ENCODE measurements at regions not wholly inside any gene's neighbourhood (a gene's known extent, or its start where the extent isn't known, plus 50 kb on each side); places are given as distances from the start of the nearest gene placed in this dataset.

DNA sequence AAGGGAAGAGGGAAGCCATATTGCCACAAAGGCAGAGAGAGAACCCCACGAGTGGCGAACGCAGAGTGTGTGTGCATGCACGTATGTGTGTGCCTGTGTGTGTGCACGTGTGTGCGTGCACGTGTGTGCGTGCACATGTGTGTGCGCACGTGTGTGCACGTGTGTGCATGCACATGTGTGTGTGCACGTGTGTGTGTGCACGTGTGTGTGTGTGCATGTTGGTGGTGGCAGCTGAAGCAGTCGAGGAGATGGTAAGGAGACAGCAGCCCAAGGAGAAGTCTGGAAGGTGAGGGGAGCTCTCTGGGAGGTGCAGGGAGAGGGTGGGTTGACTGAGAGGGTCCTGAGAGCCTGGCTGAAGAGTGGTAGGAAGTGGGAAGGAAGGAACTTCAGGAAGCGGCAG is 94.1 kb upstream of the NECTIN1 start:
- DNase-seq (ENCODE audit: low spot score): no peak

DNA sequence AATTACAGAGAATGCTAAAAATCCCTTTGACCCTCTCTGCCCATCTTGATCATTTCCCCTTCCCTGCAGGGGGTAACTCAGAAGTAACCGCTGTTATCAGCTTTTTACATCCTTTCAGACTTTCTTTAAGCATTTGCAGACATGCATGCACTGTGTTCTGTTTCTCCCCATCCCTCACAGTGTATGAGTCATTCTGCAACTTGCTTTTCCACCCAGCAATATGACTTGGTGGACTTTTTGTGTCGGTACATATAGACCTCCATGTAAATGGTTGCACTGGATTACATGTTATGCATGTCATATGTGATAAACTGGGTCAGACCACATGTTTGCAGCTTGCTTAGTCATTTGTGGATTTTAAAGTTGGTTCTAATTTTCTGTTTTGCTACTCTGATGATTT is 87.7 kb upstream of the NECTIN1 start:
- no peak for DNase-seq (ENCODE audit: low spot score)

DNA sequence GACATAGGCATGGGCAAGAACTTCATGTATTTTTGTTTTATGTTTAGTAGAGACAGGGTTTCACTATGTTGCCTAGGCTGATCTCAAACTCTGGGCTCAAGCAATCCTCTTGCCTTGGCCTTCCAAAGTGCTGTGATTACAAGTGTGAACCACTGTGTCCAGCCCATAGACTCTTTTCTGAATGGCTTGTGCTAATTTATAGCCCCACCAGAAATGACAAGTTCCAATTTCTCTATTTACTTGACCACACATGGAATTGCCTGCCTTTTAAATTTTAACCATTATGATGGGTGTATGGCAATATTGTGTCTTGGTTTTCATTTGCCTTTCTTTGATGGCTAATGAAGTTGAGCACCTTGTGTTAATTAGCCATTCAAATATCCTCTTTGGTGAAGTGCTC is 85.8 kb upstream of the NECTIN1 start:
- no peak for DNase-seq (ENCODE audit: low spot score)

DNA sequence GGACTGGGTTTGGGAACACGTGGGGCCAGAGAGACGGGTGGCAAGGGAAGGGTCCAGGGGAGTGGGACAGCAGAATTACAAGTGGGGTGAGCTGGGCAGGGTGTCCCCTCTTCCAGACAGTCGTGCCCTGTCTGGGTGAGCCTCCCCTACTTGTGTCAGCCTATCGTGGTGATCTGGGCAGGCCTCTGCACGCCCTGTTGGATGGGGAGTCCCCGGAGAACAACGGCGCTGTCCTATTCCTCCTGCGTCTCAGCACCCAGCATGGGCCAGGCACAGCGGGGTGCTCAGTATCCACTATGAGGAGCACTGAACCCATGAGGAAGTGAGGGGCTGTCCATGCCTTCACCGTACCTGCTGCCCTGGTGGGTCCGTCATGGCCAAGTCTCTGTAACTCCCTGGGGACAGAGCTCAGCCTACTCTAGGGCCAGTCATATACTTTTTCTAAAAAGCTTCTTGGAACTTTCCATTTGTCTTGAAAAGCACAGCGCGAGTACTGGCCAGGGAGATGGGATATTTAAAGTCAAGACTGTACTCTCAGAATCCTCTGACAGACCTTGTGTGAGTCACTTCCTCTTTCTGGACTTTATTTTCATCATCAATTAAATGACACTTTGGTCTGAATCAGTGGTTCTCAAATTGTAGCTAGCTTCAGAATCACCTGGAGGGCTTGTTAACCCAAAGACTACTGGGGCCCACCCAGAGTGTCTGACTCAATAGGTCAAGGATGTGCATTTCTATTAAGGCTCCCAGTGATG is 81.7 kb upstream of the NECTIN1 start:
- DNase-seq (ENCODE audit: low spot score): no peak

DNA sequence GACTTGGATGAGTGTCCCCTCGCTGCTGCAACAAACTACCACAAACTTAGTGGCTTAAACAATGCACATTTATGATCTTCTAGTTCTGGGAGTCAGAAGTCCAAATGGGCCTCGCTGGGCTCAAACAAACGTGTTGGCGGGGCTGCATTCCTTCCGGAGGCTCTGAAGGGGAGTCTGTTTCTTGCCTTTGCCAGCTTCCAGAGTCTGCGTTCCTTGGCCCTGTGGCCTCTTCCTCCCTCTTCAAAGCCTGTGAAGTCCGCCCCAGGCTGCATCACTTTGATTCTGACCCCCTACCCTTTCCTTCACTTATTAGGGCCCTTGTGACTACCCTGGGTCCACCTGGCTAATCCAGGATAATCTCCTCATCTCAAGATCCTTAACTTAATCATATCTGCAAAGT is 80.3 kb upstream of the NECTIN1 start:
- no peak for DNase-seq (ENCODE audit: low spot score)

DNA sequence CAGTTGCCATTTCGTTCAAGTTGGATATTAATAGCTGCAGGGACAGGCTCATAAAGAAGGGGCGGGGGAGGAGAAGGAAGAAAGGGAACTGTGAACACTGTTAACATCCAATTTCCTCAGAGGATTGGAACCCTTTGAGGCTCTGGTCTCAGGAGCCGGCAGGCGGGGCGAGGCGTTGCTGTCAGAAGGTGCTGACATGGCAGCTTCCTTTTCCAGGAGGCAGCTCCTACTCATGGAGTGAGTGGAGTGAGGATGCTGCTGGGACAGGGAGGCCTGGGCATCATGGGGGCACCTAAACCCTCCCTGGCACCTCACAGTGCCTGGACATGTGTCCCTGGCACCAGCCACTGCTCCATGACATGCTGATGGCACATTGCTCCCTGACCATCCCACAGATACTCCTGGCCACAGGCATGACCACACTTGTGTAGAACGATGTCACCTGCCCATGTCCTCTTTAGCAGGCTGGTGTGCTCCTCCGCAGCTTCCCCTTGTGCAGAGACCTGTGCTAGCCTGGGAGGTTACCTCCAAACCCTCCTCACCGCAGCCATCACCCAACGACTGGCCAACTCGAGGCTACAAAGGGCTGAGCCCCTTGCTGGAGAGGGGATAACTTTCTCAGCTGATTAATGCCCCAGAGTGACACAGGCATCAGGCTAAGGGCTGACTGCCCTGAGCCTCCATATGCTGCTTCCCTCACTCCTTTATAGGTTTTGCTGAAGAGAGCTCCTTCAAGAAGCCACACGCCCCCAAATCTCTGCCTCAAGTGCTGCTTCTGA is 79.6 kb upstream of the NECTIN1 start:
- DNase-seq (ENCODE audit: low spot score): no peak

DNA sequence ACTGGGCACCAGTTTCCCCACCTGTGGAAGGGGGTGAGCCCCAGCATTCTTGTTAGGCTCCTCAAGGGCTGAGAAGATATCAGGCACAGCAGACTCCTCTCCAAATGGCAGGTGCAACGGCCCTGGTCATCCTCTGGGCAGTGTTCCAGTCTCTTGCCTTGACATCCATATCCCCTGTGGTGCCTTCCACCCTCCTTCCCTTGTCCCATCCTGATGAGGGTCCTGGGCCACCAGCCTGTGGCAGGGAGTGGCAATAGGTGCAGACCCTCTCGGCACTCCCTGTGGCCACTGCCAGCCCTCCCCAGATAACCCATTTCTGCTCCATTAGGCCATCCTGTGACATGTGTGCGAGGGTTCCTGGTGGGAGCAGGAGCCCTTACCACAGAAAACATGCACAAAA is 78.8 kb upstream of the NECTIN1 start:
- no peak for DNase-seq (ENCODE audit: low spot score)

DNA sequence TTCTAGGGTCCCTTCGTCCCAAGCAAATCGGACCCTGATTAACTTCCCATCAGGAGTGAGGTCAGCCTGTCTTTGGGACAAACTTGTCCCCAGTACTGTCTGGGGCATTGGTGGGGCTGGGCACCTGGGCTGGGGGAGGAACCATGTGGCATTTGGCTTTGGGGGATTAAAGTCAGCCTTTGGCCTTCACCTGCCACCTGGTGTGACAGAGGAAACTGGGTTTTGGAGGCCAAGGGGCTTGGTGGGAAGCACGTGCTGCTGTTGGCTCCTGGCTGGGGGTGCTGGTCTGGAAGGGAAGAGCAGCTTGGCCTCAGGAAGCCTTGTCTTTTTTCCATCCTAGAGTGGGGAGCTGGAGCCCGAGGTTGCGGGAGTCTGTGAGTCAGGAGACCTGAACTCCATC is 78.4 kb upstream of the NECTIN1 start:
- no peak for DNase-seq (ENCODE audit: low spot score)

DNA sequence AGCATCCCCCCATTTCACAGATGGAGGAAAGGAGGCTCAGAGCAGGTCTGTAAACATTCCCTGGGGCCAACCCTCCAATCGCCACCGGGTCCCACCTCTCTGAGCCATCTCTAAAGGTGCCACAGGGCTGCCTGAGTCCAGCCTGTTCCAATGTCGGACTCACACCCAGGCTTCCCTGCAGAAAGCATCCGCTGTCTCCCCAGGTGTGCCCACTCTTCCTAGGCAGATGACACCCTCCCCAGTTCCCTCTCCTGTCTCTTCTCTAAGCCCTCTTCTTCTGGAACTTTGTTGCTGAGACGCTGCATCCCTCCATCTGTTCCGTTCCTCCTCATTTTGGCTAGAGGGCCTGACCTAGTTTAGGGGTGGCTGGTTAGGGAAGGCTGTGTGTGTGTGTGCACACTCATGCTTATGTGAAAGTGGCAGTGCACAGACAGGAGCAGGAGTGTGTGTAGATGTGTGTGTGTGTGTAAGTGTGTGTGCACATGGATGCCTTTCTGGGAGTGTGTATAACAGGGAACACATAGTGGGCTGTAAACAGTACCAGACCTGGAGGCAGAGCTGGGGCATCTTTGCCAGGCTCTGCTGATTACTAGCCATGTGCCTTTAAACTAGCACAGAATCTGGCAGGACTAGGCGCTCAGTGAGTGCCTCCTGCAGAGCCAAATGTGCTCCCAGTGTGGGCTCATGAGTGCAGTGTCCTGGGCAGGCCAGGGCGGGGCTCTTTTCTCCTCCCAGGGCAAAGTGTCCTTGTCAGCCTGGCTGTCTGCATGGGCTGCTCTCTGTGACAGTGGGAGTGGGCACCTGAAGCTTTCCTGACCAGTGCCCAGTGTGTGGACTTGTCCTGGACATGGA is 77.3 kb upstream of the NECTIN1 start:
- no peak for DNase-seq (ENCODE audit: low spot score)

DNA sequence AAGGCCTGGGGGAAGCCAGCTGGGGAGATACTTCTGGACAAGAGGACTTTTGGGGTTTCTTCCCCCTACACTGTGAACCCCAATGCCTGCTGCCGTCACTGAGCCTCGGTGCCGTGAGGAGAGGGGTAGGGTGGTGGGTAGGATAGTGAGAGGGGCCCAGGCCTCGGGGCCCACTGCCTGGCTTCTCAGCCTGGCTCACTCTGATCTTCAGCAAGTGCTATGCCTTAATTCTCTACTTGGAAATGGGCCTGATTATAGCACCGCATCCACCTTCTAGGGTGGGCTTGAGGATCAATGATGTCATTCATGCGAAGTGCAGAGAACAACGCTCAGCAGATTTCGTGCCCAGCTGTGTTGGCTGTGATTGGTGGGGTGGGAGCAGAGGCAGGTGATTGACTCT is 76.7 kb upstream of the NECTIN1 start:
- no peak for DNase-seq (ENCODE audit: low spot score)

DNA sequence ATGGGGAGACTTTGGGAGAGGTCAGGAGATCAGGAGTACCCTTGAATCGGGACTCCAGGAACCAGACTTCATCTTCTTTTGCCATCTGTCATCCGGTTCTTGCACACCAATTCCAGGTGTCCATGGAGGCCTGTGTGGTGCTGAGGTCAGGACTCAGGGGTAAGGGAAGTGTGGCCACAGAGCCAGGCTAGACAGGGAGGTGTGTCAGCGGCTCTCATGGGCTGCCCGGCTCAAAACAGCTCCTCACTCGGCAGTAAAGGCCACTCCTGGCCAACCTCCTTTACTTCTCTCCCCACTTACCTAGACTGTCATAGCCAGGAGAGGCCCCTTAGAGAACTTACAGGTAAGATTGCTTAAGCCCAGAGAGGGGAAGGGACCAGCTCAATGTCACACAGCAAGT is 75.7 kb upstream of the NECTIN1 start:
- no peak for DNase-seq (ENCODE audit: low spot score)

DNA sequence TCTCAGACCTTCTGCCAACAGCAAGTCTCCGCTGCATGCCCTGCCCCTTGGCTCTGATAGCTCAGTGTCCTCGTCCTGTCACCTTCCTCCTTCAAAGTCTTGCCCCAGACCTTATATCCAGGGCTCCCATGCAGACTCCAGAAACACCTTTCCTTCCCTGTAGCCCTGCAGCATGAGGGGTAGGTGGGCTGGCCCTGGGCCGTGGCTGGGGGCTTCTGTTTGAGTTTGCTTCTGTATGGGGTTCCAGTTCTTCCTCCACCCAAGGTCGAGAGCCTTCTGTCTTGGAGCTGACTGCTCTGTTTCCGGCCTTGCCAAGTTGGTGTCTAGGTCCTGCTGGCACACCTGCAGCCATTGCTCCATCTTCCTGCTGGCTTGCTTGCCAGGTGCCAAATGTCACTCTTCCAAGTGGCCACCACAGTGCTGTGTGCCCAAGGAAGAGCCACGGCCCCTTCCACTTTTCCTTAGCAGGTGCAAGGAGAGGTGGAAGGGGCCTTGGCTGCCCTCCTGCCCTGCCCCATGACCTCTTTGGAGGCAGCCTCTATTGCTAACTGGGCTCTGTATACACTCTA is 74.8 kb upstream of the NECTIN1 start:
- DNase-seq (ENCODE audit: low spot score): no peak

DNA sequence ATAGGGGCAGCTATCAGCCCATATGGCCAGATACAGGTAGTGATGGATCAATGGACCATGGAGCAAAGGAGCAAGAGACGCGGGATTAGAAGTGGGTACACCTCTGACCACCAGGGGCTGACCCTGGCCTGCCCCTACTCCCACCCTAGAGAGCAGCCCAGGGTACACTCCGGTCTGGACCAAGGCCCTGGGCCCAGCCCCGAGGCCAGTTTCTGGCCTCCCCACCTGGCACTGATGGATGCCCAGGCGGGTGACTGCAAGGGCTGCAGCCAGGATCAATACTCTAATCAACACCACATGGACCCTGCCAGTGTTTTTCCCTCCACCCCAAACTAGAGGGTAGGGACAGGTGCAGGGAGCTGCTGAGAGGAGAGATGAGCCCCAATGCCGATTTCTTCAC is 74.1 kb upstream of the NECTIN1 start:
- no peak for DNase-seq (ENCODE audit: low spot score)

DNA sequence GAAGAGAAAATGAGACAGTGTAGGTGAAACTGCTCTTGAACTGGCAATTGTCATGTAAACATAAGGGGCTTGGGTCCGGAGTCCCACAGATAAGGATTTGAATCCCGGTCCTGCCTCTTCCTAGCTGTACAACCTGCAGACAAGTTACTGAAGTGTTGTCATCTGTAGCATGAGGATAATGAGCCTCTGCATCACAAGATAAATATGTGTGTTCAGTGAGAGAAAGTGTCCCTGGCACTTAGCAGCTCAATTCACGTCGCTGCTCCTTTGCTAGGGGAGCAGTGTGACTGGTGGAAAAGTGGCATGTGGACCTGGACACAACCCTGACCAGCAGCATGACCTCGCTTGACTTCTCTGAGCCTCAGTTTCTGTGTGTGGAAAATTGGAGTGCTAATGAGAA is 73.7 kb upstream of the NECTIN1 start:
- DNase-seq (ENCODE audit: low spot score): no peak

DNA sequence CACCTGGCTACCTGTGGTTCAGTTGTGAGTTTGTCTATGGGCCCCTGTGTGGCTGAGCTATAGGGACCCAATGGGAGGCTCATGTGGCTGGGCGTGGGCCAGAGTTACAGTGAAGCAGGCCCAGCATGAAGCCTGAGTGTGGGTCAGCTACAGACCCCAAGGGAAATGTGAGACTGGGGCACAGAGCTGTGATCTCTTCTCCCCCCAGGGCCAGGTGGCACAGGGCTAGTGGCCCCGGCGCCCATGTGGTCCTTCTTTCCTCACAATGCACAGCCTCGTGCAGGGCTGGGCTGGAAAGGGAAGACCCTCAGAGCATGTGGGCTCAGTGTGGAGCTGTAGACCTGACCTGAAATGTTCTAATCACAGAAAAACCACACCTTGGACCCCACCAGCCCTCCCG is 71.6 kb upstream of the NECTIN1 start:
- no peak for DNase-seq (ENCODE audit: low spot score)

DNA sequence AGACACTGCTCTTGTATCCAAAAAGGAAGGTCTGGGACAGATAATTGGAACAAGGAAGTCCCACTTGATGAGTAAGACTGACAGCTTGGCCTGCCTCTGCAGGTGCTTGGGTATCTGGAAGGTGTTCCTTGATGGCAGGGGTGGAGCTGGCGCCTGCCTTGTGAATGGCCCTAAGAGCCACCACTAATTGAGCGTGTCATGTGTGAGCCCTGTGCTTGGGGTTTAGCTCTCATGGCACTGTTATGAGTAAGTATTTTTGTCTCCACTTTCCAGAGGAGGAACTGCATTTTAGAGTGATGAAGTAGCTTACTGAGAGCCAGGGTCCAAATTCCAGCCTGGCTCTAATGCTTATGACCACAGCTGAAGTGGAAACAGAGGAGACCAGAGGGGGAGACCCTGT is 71.2 kb upstream of the NECTIN1 start:
- DNase-seq (ENCODE audit: low spot score): no peak

DNA sequence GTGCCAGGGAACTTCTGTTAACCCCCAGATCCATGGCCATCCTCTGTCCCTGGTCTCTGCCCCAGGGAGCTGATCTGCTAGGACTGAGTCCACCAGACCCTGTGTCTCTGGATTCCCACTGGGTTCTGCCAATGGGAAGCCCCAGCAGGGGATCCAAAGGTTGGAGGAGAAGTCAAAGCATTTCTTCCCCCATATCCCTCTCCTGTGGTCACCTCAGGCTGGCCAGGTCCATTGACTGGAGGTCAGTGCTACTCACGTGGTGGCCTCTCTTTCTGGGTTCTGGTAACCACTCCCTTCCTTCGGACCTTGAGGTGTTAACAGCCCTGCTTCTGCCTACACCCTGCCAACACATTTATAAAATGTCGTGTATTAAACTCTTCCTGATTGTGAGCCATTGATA is 69.7 kb upstream of the NECTIN1 start:
- DNase-seq (ENCODE audit: low spot score): no peak

DNA sequence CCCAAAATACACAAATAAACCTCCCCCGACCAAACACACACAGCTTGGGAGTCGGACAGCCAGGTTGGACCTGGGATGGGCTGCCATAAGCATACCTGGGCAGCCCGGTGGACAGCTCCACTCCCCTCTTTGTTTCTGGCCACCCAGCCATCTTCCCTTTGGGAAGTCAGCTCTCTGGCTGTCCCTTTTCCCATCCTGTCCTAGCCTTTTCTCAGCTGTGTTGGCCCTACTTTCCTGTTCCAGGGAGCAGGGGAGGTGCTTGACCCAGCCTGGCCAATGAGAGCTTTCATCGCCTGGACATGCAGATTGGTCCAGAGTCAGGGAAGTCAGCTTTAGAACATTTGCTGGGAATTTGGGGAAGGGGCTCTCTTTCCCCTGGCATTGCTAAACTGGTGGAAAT is 68.7 kb upstream of the NECTIN1 start:
- DNase-seq (ENCODE audit: low spot score): no peak

DNA sequence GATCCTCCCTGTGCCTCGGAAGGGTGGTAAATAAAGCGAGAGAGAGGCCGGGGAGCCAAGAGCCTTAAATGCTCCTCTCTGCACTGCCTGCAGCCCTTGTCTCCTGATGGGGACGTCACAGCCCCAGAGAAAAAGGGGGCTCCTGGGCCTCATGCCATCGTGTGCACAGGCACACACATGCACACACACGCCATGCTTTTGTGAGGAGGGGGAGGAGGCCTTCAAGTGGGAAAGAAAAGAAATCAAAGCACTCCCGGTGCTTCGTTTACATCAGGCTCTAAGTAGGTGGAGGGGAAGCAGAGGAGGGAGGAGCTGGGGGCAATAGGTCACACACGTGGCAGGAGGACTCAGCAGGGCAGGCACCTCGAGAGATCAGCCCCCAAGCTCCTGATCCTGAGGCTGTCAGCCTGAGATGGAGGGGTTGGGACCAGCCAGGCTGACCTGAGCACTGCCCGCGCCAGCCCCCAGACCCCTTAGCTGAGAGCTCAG is 68.2 kb upstream of the NECTIN1 start:
- DNase-seq (ENCODE audit: low spot score): no peak

DNA sequence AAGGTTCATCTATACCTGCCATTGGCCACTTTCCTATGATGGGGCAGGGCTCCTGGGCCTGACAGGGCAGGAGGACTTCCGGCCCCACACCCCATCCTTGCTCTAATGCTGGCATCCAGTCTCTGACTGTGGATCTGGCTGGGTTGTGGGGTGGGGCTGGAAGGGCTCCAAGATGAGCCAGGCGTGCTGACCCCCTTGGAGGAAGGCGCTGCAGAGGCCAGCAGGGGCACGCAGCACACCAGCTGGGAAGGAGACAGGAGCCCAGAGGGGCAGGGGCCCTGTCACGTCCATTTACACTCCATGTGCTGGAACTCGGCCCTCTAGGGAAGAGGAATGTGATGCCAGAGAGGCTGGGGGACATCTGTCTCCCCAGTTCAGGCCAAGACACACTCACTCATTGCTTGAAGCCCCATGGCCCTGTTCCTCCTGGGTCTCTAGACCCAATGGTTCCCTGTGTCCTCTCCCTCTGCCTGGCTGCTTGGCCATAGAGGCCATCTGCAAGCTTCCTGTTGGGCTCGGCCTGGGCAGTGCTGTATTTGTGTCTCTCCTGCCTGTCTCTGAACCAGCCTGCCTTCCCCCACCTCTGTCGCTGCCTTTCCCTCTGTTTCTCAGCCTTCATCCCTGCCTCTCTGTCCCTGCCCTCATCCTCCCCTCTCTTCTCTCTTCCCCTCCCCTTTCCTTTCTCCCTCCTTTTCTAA is 67.5 kb upstream of the NECTIN1 start:
- DNase-seq (ENCODE audit: low spot score): no peak

DNA sequence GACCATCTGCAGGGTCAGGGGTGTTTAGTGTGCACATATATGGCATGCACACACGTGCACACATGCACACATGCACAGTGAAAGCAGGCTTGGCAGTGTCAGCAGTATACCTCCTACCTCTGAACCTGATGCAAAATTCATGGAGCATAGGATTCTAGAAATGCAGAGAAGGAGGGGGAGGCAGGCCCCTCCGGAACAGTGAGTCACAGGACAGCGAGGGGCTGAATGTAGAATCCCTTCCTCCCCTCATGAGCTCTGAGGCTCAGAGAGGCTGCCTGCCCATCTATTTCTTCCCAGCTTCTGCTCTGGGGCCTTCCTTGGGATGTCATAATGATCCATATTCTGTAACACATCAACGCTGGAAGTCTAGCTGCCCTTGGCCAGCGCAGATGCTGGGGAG is 66.7 kb upstream of the NECTIN1 start:
- DNase-seq (ENCODE audit: low spot score): no peak

Data from SK-N-DZ (cell line).